Gastroesophageal sphincter (tissue), 3 donors: ENCODE measurements at regions not wholly inside any gene's neighbourhood (a gene's known extent, or its start where the extent isn't known, plus 50 kb on each side); places are given as distances from the start of the nearest gene placed in this dataset.

ENCODE experiments used
- CTCF ChIP-seq, 4 experiments: fragments of 200-600 bp in 2 of 4; fragments of 450-650 bp in 2 of 4; sonication (generic) in 1 of 4; IDR thresholded peaks; one replicate each; pipeline ENCODE4 v1.5.1; 2017 to 2019; ENCODE audit warnings: antibody characterized with exemption in 4 of 4, mild to moderate bottlenecking in 2 of 4, moderate library complexity in 2 of 4
- POLR2A ChIP-seq, 2 donors: fragments of 450-650 bp; IDR thresholded peaks; one replicate each; pipeline ENCODE4 v1.6.1; 2017; ENCODE audit warnings: antibody characterized with exemption in 2 of 2, mild to moderate bottlenecking in 2 of 2, moderate library complexity in 1 of 2
- POLR2AphosphoS5 ChIP-seq: sonication (generic); formaldehyde crosslinking; IDR thresholded peaks from one replicate; pipeline ENCODE4 v1.6.1; 2017; ENCODE audit warnings: antibody characterized with exemption

GRCh38 chr16:22653876-22654275, 143.2 kb downstream of the NPIPB5 start:
- TF ChIP-seq CTCF (IDR thresholded peaks at IDR 0.05), result no peak
- TF ChIP-seq POLR2AphosphoS5, result no peak
- no peak for TF ChIP-seq POLR2A (IDR thresholded peaks at IDR 0.05)
